ENCODE measurements at regions not wholly inside any gene's neighbourhood (a gene's known extent, or its start where the extent isn't known, plus 50 kb on each side); places are given as distances from the start of the nearest gene placed in this dataset.

DNA sequence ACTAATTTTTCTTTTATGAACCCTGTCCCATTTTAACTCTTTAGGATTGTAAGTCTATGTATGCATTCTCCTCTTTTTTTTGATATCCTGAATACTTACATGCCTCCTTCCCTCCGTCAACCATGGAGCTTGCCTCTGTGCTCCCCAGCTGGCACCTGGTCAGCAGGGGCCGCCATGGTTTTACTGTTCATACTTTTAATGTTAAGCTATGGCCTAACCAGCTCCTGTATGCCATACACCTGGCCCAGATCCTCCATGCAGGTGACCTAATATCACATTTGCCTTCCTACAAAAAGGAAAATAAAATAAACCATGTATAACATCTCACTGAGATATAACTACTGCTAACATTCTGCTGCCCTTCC is 283.1 kb upstream of the TRIB2 start:
- TF ChIP-seq ZNF274 (IDR thresholded peaks at IDR 0.05; ENCODE audit: low read depth, low read length), result no peak
- TF ChIP-seq YY1 (IDR thresholded peaks at IDR 0.05; ENCODE audit: insufficient read depth, insufficient read length), result no peak
- no peak for TF ChIP-seq SUZ12 (IDR thresholded peaks at IDR 0.05; ENCODE audit: extremely low read depth, insufficient read depth, insufficient read length)
